ENCODE measurements at regions not wholly inside any gene's neighbourhood (a gene's known extent, or its start where the extent isn't known, plus 50 kb on each side); places are given as distances from the start of the nearest gene placed in this dataset.

DNA sequence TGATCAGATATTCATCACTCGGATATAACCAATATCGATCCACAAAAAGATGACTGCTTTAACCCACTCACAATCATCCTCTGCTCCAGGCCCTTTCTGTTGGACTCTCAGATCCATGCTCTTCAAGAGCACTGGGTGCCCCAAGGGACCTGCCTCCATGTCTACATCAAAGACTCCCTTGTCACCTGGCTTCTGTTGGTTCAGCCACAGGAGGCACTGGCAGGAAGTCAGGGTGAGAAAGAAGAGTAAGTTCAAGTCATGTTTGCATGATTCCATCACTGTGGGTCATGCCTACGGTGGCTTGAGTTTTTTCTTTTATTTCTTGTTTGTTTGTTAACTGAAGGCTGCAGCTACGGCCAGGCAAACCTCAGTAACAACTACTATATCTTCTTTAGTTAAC is 243.3 kb downstream of the ADGRG6 start:
- no peak overlapping the region for H3K4me2 ChIP-seq (ENCODE audit: insufficient read depth, low read length, poor library complexity, severe bottlenecking)
- no peak overlapping the region for H4K8ac ChIP-seq (ENCODE audit: low read depth, low read length)
- WGBS, 2 donors (ENCODE audit: extremely low coverage in 2 of 2, insufficient read length in 2 of 2, insufficient replicate concordance in 1 of 2) = no CpG with 5 or more reads among the region's 4 CpGs
- H3K9ac ChIP-seq (ENCODE audit: low read depth, low read length, poor library complexity) = no peak overlapping the region
- H3K27ac ChIP-seq (replicated peaks; ENCODE audit: low read length) = no peak overlapping the region
- H4K91ac ChIP-seq (ENCODE audit: low read depth, low read length, poor library complexity) = no peak overlapping the region
- H3K4me3 ChIP-seq (ENCODE audit: low read length in 2 of 2) = no peak overlapping the region
- H3K23ac ChIP-seq (ENCODE audit: low read depth, low read length, poor library complexity) = no peak overlapping the region
- H2BK15ac ChIP-seq (ENCODE audit: low read length) = no peak overlapping the region
- no peaks in the 10 kb centered on the region for H3K9me3 ChIP-seq (replicated peaks in 1 of 2; ENCODE audit: control insufficient read depth in 2 of 2, insufficient read depth in 1 of 2, low read depth in 1 of 2, low read length in 2 of 2)
- H3K4me1 ChIP-seq (ENCODE audit: control insufficient read depth in 2 of 2, insufficient read depth in 1 of 2, low read depth in 1 of 2, low read length in 2 of 2) = no peaks in the 10 kb centered on the region
- no peak overlapping the region for H2AK5ac ChIP-seq (ENCODE audit: low read depth, low read length)
- no peaks in the 10 kb centered on the region for H3K36me3 ChIP-seq (replicated peaks in 1 of 2; ENCODE audit: control insufficient read depth in 2 of 2, insufficient read depth in 2 of 2, low read length in 2 of 2)
- no peak overlapping the region for H3K18ac ChIP-seq (ENCODE audit: low read length)
- H3K79me1 ChIP-seq (ENCODE audit: low read depth, low read length) = no peaks in the 10 kb centered on the region
- H2BK120ac ChIP-seq (ENCODE audit: low read depth, low read length) = no peak overlapping the region
- no peak for DNase-seq (ENCODE audit: low spot score)
- no peak overlapping the region for H3K4ac ChIP-seq (ENCODE audit: low read length)
- H2BK12ac ChIP-seq (ENCODE audit: low read length) = no peak overlapping the region
- H3K27me3 ChIP-seq (ENCODE audit: control insufficient read depth in 3 of 3, insufficient read depth in 3 of 3, low read depth in 1 of 3, low read length in 3 of 3) = no peaks in the 10 kb centered on the region
- H3K14ac ChIP-seq (ENCODE audit: low read length) = no peak overlapping the region
- no peak overlapping the region for H2AFZ ChIP-seq (ENCODE audit: low read length)
- H2BK5ac ChIP-seq (ENCODE audit: low read length) = no peak overlapping the region

DNA sequence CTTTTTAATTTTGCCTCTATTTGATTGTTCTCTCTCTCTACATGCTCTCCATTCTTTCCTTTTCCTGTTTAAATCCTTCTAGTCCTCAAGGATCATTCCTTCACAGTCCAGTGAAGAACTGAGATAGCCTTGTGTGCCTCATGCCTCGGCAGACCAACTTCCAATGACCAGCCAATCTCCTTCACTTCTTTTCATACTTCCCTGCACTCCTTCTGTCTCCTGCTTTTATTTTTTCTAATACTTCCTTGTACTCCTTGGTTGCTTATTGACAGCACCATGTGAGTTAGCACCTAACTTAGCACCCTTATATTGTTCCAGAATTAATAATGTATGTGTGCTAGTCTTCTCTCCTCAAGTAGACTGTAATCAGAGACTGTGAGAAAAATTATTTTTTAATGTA is 246.8 kb downstream of the ADGRG6 start:
- Histone ChIP-seq H2BK12ac (ENCODE audit: low read length) (no peak overlapping the region), H3K4ac (ENCODE audit: low read length) (no peak overlapping the region), H2BK120ac (ENCODE audit: low read depth, low read length) (no peak overlapping the region), H3K27me3 (ENCODE audit: control insufficient read depth in 3 of 3, insufficient read depth in 3 of 3, low read depth in 1 of 3, low read length in 3 of 3) (no peaks in the 10 kb centered on the region), H3K4me1 (ENCODE audit: control insufficient read depth in 2 of 2, insufficient read depth in 1 of 2, low read depth in 1 of 2, low read length in 2 of 2) (no peaks in the 10 kb centered on the region), H2AFZ (ENCODE audit: low read length) (no peak overlapping the region), H3K36me3 (replicated peaks in 1 of 2; ENCODE audit: control insufficient read depth in 2 of 2, insufficient read depth in 2 of 2, low read length in 2 of 2) (no peaks in the 10 kb centered on the region), H3K4me2 (ENCODE audit: insufficient read depth, low read length, poor library complexity, severe bottlenecking) (no peak overlapping the region), H3K27ac (replicated peaks; ENCODE audit: low read length) (no peak overlapping the region), H2AK5ac (ENCODE audit: low read depth, low read length) (no peak overlapping the region), H3K79me1 (ENCODE audit: low read depth, low read length) (no peaks in the 10 kb centered on the region), H2BK5ac (ENCODE audit: low read length) (no peak overlapping the region), H3K4me3 (ENCODE audit: low read length in 2 of 2) (no peak overlapping the region), H4K8ac (ENCODE audit: low read depth, low read length) (no peak overlapping the region), H4K91ac (ENCODE audit: low read depth, low read length, poor library complexity) (no peak overlapping the region), H3K14ac (ENCODE audit: low read length) (no peak overlapping the region), H3K18ac (ENCODE audit: low read length) (no peak overlapping the region), H2BK15ac (ENCODE audit: low read length) (no peak overlapping the region), H3K9ac (ENCODE audit: low read depth, low read length, poor library complexity) (no peak overlapping the region), H3K9me3 (replicated peaks in 1 of 2; ENCODE audit: control insufficient read depth in 2 of 2, insufficient read depth in 1 of 2, low read depth in 1 of 2, low read length in 2 of 2) (no peaks in the 10 kb centered on the region), H3K23ac (ENCODE audit: low read depth, low read length, poor library complexity) (no peak overlapping the region)
- DNase-seq (ENCODE audit: low spot score) = no peak
- no CpG with 5 or more reads among the region's 1 CpG for WGBS, 2 donors (ENCODE audit: extremely low coverage in 2 of 2, insufficient read length in 2 of 2, insufficient replicate concordance in 1 of 2)

DNA sequence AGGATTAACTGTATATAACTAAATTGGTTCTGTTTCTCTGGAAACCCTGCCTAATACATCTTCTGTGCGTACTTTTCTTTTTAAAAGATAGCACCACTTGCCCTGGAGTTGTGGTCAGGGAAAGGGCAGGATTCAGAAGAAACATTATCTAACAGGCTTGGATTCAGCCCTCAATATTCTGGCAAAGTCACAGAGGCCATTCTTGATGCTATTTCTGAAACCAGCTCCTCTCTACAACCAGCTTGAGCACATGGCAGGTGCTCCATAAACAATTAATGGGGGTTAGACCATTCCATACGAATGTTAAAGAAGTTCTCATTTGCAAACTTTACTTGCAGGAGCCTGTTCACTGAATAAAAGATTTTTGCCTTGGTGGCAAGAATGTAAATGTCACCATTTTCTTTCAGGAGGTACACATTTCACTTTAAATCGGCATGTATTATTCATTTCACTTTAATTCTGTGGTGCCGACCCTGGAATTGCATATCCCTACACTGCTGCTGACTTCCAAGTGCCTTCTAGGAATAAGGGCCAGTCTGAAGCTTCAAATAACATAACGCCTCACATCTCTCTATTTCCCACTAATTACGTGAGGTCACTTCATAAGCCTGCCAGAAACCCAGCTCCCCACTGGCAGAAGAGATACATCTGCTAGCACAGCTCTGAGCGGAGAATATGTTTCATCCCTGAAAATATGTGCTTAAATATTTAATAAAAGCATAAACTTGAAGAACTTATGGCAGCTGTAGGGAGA is 248.7 kb downstream of the ADGRG6 start:
- H2BK12ac ChIP-seq (ENCODE audit: low read length) = no peak overlapping the region
- no peaks in the 10 kb centered on the region for H3K9me3 ChIP-seq (replicated peaks in 1 of 2; ENCODE audit: control insufficient read depth in 2 of 2, insufficient read depth in 1 of 2, low read depth in 1 of 2, low read length in 2 of 2)
- H2AFZ ChIP-seq (ENCODE audit: low read length) = no peak overlapping the region
- H3K27me3 ChIP-seq (ENCODE audit: control insufficient read depth in 3 of 3, insufficient read depth in 3 of 3, low read depth in 1 of 3, low read length in 3 of 3) = no peaks in the 10 kb centered on the region
- H2BK120ac ChIP-seq (ENCODE audit: low read depth, low read length) = no peak overlapping the region
- DNase-seq (ENCODE audit: low spot score) = no peak
- H3K9ac ChIP-seq (ENCODE audit: low read depth, low read length, poor library complexity) = no peak overlapping the region
- no peaks in the 10 kb centered on the region for H3K36me3 ChIP-seq (replicated peaks in 1 of 2; ENCODE audit: control insufficient read depth in 2 of 2, insufficient read depth in 2 of 2, low read length in 2 of 2)
- no peak overlapping the region for H3K23ac ChIP-seq (ENCODE audit: low read depth, low read length, poor library complexity)
- no peaks in the 10 kb centered on the region for H3K79me1 ChIP-seq (ENCODE audit: low read depth, low read length)
- WGBS, 2 donors (ENCODE audit: extremely low coverage in 2 of 2, insufficient read length in 2 of 2, insufficient replicate concordance in 1 of 2) = no CpG with 5 or more reads among the region's 7 CpGs
- H4K91ac ChIP-seq (ENCODE audit: low read depth, low read length, poor library complexity) = no peak overlapping the region
- H3K4ac ChIP-seq (ENCODE audit: low read length) = no peak overlapping the region
- H3K4me3 ChIP-seq (ENCODE audit: low read length in 2 of 2) = no peak overlapping the region
- no peak overlapping the region for H3K27ac ChIP-seq (replicated peaks; ENCODE audit: low read length)
- H3K18ac ChIP-seq (ENCODE audit: low read length) = no peak overlapping the region
- no peak overlapping the region for H3K4me2 ChIP-seq (ENCODE audit: insufficient read depth, low read length, poor library complexity, severe bottlenecking)
- no peaks in the 10 kb centered on the region for H3K4me1 ChIP-seq (ENCODE audit: control insufficient read depth in 2 of 2, insufficient read depth in 1 of 2, low read depth in 1 of 2, low read length in 2 of 2)
- H2BK15ac ChIP-seq (ENCODE audit: low read length) = no peak overlapping the region
- H2BK5ac ChIP-seq (ENCODE audit: low read length) = no peak overlapping the region
- no peak overlapping the region for H4K8ac ChIP-seq (ENCODE audit: low read depth, low read length)
- no peak overlapping the region for H2AK5ac ChIP-seq (ENCODE audit: low read depth, low read length)
- H3K14ac ChIP-seq (ENCODE audit: low read length) = no peak overlapping the region

DNA sequence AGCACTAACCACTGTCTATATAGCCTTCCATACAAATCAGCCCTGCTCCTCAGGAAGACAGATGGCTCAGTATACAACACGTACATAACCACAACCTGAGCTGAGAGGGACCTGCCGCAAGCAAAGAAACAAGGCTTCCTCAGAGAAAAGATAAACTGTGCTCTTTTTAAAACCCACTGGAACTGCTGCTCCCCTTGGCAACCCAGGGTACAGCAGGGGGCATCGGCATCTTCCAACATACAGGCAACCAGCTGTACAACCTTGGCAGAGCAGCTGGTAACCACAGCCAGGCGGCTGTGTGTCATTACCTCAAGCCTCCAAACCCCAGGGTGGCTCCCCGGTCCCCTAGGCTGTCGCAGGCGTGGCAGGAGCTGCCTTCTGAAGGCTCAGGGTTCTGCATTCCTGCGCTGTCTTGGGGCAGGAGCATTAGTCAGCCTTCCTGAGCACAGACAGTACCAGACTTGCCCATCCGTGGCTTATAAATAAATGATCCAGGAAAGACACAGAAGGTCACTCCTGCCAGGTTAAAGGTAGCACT is 249.5 kb downstream of the ADGRG6 start:
- Histone ChIP-seq H3K27me3 (ENCODE audit: control insufficient read depth in 3 of 3, insufficient read depth in 3 of 3, low read depth in 1 of 3, low read length in 3 of 3) (no peaks in the 10 kb centered on the region), H3K9me3 (replicated peaks in 1 of 2; ENCODE audit: control insufficient read depth in 2 of 2, insufficient read depth in 1 of 2, low read depth in 1 of 2, low read length in 2 of 2) (no peaks in the 10 kb centered on the region), H4K91ac (ENCODE audit: low read depth, low read length, poor library complexity) (no peak overlapping the region), H3K9ac (ENCODE audit: low read depth, low read length, poor library complexity) (no peak overlapping the region), H2BK5ac (ENCODE audit: low read length) (no peak overlapping the region), H3K36me3 (replicated peaks in 1 of 2; ENCODE audit: control insufficient read depth in 2 of 2, insufficient read depth in 2 of 2, low read length in 2 of 2) (no peaks in the 10 kb centered on the region), H3K4me1 (ENCODE audit: control insufficient read depth in 2 of 2, insufficient read depth in 1 of 2, low read depth in 1 of 2, low read length in 2 of 2) (no peaks in the 10 kb centered on the region), H3K4ac (ENCODE audit: low read length) (no peak overlapping the region), H3K18ac (ENCODE audit: low read length) (no peak overlapping the region), H3K27ac (replicated peaks; ENCODE audit: low read length) (no peak overlapping the region), H3K14ac (ENCODE audit: low read length) (no peak overlapping the region), H2AFZ (ENCODE audit: low read length) (no peak overlapping the region), H2BK120ac (ENCODE audit: low read depth, low read length) (no peak overlapping the region), H3K79me1 (ENCODE audit: low read depth, low read length) (no peaks in the 10 kb centered on the region), H3K4me3 (ENCODE audit: low read length in 2 of 2) (no peak overlapping the region), H4K8ac (ENCODE audit: low read depth, low read length) (no peak overlapping the region), H3K23ac (ENCODE audit: low read depth, low read length, poor library complexity) (no peak overlapping the region), H3K4me2 (ENCODE audit: insufficient read depth, low read length, poor library complexity, severe bottlenecking) (no peak overlapping the region), H2AK5ac (ENCODE audit: low read depth, low read length) (no peak overlapping the region), H2BK12ac (ENCODE audit: low read length) (no peak overlapping the region), H2BK15ac (ENCODE audit: low read length) (no peak overlapping the region)
- WGBS, 2 donors (ENCODE audit: extremely low coverage in 2 of 2, insufficient read length in 2 of 2, insufficient replicate concordance in 1 of 2) = no CpG with 5 or more reads among the region's 9 CpGs
- DNase-seq (ENCODE audit: low spot score) = no peak

Data from neuronal stem cell (in vitro differentiated cells).